GM21423 (cell line): ENCODE measurements at regions not wholly inside any gene's neighbourhood (a gene's known extent, or its start where the extent isn't known, plus 50 kb on each side); places are given as distances from the start of the nearest gene placed in this dataset.
"Not testable (repeated sequence)": the region's sequence is repeated elsewhere in the genome, so short reads cannot be mapped to it uniquely, and the experiment has no call there.

Experiments
- ATAC-seq: cut with Tn5 transposase; IDR thresholded peaks from one replicate; pipeline ENCODE4 v1.9.1; 2021; ENCODE audit warnings: mild to moderate bottlenecking, moderate library complexity; ENCODE audit not compliant: unreplicated experiment

- not testable (repeated sequence) for ATAC-seq
Observed at GRCh38 chr2:37757456-37757855, 86.0 kb upstream of the CDC42EP3 start.

- ATAC-seq: not testable (repeated sequence)
Observed at GRCh38 chr2:37758141-37758601, 86.7 kb upstream of the CDC42EP3 start.

GRCh38 chr2:37759989-37760388, 88.5 kb upstream of the CDC42EP3 start:
- ATAC-seq: not testable (repeated sequence)

- no peak for ATAC-seq
Observed at GRCh38 chr2:37760471-37760870, 89.0 kb upstream of the CDC42EP3 start.

- not testable (repeated sequence) for ATAC-seq
Observed at GRCh38 chr2:37762281-37762680, 90.8 kb upstream of the CDC42EP3 start.

GRCh38 chr2:37764739-37765138, 93.3 kb upstream of the CDC42EP3 start:
- no peak for ATAC-seq

- no peak for ATAC-seq
Observed at GRCh38 chr2:37766106-37766505, 94.7 kb upstream of the CDC42EP3 start.

GRCh38 chr2:37767046-37767445, 95.6 kb upstream of the CDC42EP3 start:
- ATAC-seq: no peak

- ATAC-seq: no peak
Observed at GRCh38 chr2:37767959-37768925, 96.8 kb upstream of the CDC42EP3 start.

- no peak for ATAC-seq
Observed at GRCh38 chr2:37769551-37769950, 98.1 kb upstream of the CDC42EP3 start.

- ATAC-seq: no peak
Observed at GRCh38 chr2:37770797-37771196, 99.4 kb upstream of the CDC42EP3 start.

- ATAC-seq: no peak
Observed at GRCh38 chr2:37771600-37772088, 100.2 kb upstream of the CDC42EP3 start.

GRCh38 chr2:37773371-37774130, 102.1 kb upstream of the CDC42EP3 start:
- ATAC-seq: no peak

- ATAC-seq: not testable (repeated sequence)
Observed at GRCh38 chr2:37774171-37774944, 102.9 kb upstream of the CDC42EP3 start.

- no peak for ATAC-seq
Observed at GRCh38 chr2:37774976-37775907, 103.8 kb upstream of the CDC42EP3 start.

- no peak for ATAC-seq
Observed at GRCh38 chr2:37775908-37776250, 104.4 kb upstream of the CDC42EP3 start.

GRCh38 chr2:37776487-37776886, 105.0 kb upstream of the CDC42EP3 start:
- no peak for ATAC-seq

GRCh38 chr2:37779139-37779538, 107.7 kb upstream of the CDC42EP3 start:
- no peak for ATAC-seq

- no peak for ATAC-seq
Observed at GRCh38 chr2:37779611-37780386, 108.4 kb upstream of the CDC42EP3 start.
